ENCODE measurements at regions not wholly inside any gene's neighbourhood (a gene's known extent, or its start where the extent isn't known, plus 50 kb on each side); places are given as distances from the start of the nearest gene placed in this dataset.

GRCh38 chr3:189455009-189455408 lies 176.2 kb upstream of the TP63 start:
- no peak for TF ChIP-seq CTCF (IDR thresholded peaks at IDR 0.05; ENCODE audit: low read depth, low read length)

GRCh38 chr3:189455641-189456417 lies 175.4 kb upstream of the TP63 start:
- DNase-seq (ENCODE audit: extremely low read depth, low read depth), result no peak
- TF ChIP-seq CTCF (IDR thresholded peaks at IDR 0.05; ENCODE audit: low read depth, low read length), result no peak

More at GRCh38 chr3:189455009-189455408, 176.2 kb upstream of the TP63 start:
- DNase-seq (ENCODE audit: extremely low read depth, low read depth), result no peak

GRCh38 chr3:189457201-189457607 lies 174.0 kb upstream of the TP63 start:
- no peak for TF ChIP-seq CTCF (IDR thresholded peaks at IDR 0.05; ENCODE audit: low read depth, low read length)
- no peak for DNase-seq (ENCODE audit: extremely low read depth, low read depth)

- TF ChIP-seq CTCF (IDR thresholded peaks at IDR 0.05; ENCODE audit: low read depth, low read length), result no peak
Observed at GRCh38 chr3:189457631-189458412, 173.4 kb upstream of the TP63 start.

GRCh38 chr3:189458528-189458927 lies 172.7 kb upstream of the TP63 start:
- DNase-seq (ENCODE audit: extremely low read depth, low read depth), result no peak
- TF ChIP-seq CTCF (IDR thresholded peaks at IDR 0.05; ENCODE audit: low read depth, low read length), result no peak

More at GRCh38 chr3:189457631-189458412, 173.4 kb upstream of the TP63 start:
- DNase-seq (ENCODE audit: extremely low read depth, low read depth), result no peak

- no peak for DNase-seq (ENCODE audit: extremely low read depth, low read depth)
- TF ChIP-seq CTCF (IDR thresholded peaks at IDR 0.05; ENCODE audit: low read depth, low read length), result no peak
Observed at GRCh38 chr3:189459231-189459630, 172.0 kb upstream of the TP63 start.

GRCh38 chr3:189460511-189460910 lies 170.7 kb upstream of the TP63 start:
- DNase-seq (ENCODE audit: extremely low read depth, low read depth), result no peak
- no peak for TF ChIP-seq CTCF (IDR thresholded peaks at IDR 0.05; ENCODE audit: low read depth, low read length)
